Activated T-cell treated with anti-CD3 and anti-CD28 coated beads for 48 hours (primary cell): ENCODE measurements at regions not wholly inside any gene's neighbourhood (a gene's known extent, or its start where the extent isn't known, plus 50 kb on each side); places are given as distances from the start of the nearest gene placed in this dataset.
"Not testable (repeated sequence)": the region's sequence is repeated elsewhere in the genome, so short reads cannot be mapped to it uniquely, and the experiment has no call there.

Experiments used
- DNase-seq: peaks from one replicate; pipeline ENCODE4 v3.0.0-alpha.2; 2020; ENCODE audit warnings: low read depth

DNA sequence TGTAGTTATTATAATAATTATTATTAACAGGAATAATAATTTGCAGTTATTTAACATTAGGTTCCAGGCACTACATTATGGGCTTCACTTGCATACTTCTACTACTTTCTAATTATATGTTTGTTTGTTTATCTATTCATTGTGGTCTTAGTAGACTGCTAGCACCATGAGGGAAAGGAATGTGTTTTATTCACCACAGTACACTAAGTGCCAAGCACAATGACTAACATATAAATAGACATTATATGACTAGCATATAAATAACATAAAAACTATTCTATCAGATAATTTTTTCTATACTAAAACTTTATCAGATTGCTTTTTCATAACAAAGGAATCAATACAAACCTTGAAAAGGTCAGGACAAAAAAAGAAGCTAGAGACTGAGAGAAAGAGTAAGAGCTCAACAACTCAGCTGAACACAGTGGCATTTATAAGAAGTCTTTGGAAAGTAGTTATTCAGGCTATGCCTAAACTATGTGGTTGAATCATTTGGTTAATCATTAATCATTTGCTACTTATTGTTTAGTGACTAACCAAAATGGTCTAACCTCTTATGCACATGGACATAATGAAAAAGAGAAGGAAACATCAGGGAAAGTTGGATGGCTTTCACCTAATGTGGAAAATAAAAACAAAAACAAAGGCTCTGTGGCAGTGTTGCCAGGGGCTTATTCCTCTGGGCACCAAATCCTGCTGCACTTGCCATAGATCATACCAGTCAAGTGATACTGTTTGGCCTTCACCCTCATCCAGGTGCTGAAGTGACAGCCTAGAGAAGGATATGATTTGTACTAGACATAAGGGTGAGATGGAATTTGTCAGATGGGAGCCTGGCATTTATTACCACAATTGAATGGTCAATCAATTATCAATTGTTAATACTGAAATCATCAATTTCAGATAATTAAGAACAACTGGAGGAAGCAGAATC lies 174.9 kb downstream of the ETAA1 start:
- no peak for DNase-seq

DNA sequence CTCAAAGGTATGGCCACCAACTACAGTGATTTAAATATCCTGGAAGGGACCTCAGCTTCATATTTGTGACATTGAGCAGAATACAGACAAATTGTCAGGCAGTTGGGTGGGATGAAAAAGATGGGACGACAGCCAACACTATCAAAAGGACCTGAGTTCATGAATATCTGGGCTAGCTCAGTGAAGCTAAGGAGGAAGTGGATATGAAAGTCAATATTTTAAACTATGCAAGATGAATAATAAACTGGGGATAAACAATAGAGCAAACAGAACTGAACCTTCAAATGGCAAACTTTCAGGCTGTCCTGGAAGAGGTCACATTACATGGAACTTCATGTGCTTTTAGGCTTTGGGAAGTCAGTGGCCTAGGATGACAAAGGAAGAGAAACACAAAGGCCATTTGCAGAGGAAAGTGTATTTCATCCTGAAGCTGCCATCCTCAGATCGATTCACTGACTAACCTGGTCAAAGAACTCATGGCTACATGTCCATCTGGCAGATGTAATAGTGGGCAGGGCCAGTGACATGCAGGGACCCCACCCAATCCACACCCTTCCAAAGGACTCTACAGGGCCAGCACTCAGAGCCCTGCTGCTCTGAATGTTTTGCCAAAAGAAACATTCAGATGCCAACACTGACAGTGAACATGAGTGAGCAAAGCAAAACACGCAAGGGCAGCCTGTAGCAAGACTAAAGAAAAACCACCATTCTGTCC lies 175.7 kb downstream of the ETAA1 start:
- no peak for DNase-seq

DNA sequence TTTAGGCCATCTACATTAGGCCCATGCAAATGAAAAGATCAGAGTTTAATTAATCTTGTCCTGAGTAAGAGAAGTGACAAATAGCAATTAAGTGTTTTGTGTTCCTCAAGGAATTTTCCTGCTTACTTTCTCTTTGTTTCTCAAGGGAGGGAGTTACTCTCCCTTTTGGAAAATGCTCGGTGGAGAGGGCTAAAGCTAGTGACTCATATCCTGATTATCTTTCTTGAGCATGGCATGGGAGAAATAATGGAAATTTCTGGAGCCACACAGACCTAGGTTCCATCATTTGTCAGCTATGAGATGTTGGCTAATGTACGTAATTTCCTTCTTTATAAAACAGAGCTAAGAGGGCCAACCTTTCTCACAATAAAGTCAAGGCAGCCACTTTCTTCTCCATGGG lies 177.1 kb downstream of the ETAA1 start:
- no peak for DNase-seq

DNA sequence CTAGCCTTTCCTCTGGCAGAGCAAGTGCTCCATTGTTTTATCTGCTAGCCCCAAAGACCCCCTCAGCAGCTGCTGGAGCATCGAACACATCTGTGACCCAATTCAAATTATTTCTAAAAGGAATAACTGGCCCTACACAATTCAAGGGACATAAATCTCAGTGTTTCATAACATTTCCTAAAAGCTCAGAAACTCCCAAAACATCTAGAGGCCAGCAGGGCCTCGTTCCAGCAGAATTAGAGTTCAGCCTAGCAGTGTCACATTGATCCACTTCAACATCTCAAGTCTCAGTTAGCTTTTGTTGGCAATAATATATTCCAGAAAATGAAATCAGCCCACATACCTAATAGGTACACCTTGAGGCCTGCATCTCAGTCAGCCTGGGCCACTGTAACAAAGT lies 179.1 kb downstream of the ETAA1 start:
- no peak for DNase-seq

DNA sequence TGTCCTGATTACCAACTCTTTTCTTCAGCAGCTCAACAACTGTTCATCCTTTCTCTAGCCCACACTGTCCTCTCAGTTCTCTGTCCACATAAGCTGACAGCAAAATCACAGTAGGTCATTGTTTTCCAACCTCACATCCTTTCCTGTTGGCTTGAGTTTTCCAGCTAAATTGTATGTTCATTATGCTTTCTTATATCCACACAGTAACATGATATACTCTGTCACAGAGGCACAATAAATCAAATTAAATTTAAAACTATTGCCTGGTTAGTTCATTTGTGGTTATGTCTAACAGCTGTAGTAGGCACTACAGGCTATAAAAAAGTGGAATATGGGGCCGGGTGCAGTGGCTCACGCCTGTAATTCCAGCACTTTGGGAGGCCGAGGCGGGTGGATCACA lies 179.9 kb downstream of the ETAA1 start:
- DNase-seq = no peak

DNA sequence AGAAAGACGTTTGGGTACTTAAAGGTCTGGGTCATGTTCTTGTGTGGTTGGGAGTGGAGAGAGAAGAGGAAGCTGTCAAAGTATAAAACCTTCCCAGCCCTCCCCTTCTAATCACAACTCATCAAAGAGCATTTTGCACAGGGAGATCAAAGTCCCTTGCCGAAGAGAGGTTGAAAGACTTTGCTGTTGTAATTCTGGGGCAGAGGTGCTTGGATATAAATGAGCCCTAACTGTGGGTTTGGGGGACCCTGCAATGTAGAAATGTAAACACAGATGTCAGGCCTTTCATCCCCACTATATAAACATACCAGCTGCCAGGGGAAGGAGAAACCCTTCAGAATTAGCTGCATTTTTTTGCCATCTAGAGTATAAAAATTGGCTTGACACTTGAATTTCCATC lies 182.1 kb downstream of the ETAA1 start:
- DNase-seq = no peak

DNA sequence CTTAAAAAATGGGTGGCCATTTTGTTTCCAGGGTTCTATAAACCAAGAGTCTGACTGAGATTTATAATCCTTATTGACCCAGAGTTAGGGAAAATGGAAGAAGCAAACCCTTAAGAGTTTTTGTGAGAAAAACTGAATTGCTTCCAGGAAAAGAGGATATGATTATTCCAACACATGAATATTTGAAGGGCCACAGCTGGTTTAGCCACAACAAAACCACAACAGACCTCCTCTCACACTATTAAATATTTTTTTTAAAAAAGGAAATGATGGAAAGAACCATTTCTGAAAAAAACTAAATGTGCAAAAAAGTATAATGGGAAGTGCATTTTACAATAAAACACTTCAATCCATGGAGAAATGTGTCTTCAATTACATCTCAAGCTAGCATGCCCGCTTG lies 182.7 kb downstream of the ETAA1 start:
- DNase-seq = no peak

DNA sequence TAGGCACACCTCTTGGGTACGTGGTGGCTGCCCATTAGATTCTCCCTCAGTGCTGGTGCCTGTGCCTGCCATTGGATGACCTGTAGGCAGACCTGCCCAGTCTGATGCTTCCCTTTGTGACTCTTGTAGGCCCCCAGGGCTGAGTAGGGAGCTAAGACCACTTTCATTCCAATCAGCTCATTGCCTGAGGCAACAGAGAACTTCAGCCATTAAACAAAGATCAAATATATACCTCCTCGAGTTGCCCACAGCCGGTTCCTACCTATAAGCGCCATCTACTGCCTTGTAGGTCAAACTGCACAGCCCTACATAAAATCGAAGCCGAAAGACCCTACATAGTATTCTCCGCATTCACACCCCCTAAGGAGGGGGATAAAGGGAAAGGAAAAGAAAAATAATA lies 184.6 kb downstream of the ETAA1 start:
- DNase-seq = no peak

DNA sequence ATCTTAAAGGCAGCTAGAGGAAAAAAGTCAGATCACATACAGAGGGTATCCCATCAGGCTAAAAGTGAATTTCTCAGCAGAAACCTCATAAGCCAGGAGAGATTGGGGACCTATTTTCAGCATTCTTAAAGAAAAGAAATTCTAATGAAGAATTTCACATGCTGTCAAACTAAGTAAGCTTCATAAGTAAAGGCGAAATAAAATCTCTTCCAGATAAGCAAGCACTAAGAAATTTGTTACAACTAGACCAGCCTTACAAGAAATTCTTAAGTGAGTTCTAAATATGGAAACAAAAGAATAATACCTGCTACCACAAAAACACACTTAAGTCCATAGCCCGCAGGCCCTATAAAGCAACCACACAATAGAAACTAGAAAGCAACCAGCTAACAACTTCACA lies 186.1 kb downstream of the ETAA1 start:
- DNase-seq = no peak

DNA sequence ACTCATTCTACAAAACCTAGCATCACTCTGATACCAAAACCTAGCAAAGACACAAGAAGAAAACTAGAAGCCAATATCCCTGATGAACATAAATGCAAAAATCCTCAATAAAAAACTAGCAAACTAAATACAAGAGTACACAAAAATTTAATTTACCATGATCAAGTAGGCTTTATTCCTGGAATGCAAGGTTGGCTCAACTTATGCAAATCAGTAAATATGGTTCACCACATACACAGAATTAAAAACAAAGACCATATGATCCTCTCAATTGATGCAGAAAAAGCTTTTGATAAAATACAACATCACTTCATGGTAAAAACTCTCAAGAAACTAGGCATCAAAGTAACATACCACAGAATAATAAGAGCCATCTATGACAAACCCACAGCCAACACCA lies 188.3 kb downstream of the ETAA1 start:
- DNase-seq = no peak

DNA sequence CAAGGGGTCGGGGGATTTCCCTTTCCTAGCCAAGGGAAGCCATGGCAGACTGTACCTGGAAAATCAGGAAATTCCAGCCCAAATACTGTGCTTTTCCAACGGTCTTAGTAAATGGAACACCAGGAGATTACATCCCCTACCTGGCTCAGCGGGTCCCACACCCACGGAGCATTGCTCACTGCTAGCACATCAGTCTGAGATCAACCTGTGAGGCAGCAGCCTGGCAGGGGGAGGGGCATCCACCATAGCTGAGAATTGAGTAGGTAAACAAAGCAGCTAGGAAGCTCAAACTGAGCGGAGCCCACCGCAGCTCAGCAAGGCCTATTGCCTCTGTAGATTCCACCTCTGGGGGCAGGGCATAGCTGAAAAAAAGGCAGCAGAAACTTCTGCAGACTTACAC lies 192.0 kb downstream of the ETAA1 start:
- DNase-seq = not testable (repeated sequence)

DNA sequence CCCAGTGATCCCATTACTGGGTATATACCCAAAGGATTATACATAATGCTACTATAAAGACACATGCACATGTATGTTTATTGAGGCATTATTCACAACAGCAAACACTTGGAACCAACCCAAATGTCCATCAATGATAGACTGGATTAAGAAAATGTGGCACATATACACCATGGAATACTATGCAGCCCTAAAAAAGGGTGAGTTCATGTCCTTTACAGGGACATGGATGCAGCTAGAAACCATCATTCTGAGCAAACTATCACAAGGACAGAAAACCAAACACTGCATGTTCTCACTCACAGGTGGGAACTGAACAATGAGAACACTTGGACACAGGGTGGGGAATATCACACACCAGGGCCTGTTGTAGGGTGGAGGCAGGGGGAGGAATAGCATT lies 197.4 kb downstream of the ETAA1 start:
- DNase-seq = not testable (repeated sequence)

DNA sequence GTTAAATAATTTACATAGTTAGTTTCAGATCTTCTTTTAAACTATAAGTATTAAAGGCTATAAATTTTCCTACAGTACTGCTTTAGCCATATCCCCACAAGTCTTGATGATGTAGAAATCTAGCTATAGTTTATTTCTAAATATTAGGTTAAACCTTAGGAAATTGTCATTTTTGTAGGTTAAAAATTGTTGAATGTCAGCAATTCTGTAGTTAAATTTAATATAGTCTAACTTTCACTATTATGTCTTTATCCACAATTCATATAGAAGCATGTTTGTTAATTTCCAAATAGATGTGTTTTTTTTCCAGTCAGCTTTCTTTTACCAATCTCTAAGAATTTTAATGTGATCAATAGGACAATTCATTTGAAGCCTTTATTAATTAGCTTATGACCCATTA lies 199.7 kb downstream of the ETAA1 start:
- DNase-seq = no peak

DNA sequence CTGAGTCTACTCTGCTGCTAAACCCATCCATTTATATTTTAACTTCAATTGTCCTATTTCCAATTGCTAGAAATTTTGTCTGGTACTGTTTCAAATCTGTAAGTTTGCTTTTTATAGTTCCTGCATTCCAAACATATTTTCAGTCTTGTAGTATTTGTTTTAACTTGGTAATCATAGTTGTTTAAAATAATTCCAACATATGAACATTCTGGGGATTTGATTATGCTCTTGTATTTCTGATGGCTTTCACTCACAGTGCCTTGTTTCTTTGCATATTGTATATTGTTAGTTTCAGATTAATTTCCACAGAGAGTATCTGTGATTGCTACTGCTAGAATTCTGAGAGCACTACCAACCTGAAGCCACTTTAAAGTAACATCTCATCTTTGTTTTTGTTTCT lies 202.4 kb downstream of the ETAA1 start:
- no peak for DNase-seq

DNA sequence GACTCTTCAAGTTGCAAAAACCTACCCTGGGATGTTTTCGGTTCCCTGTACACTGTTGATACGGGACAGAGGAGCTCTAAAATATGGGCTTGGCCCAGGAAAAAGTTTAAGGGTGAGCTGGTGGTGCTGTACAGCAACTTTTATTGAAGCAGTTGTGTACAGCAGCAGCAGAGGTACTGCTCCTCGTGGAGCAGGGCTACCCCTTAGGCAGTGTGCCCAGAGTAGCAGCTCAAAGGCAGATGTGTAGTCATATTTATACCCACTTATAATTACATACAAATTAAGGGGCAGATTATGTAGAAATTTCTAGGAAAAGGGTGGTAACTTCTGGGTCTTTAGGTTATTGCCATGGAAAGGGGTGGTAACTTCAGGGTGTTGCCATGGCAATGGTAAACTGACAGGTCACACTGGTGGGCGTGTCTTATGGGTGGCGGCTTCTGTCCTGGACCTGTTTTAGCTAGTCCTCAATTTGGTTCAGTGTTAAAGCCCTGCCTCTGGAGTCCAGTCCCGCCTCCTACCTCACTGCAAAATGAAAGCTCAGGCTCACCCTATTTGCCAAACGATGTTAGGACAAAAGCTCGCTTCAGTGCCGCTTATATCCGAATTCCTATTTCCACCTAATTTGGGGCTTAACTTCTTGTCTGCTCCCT lies 203.2 kb downstream of the ETAA1 start:
- no peak for DNase-seq

DNA sequence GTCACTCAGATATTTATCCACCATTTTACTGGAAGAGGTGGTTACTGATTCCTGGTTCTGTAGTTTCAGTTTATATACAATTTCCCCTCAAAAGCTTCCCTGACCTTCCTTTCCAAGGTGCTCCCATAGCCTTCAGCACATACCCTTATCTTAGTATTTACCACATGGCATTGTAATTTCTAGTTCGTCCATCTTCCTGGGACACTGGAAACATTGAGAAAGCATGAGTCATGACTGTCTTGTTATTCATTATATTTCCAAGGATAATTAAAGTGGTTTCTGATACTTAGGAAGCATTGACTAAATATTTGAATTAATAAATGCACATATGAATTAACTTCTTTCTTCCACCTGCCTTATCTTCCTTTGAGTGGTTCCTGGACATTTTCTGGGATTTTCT lies 203.8 kb downstream of the ETAA1 start:
- DNase-seq = no peak

DNA sequence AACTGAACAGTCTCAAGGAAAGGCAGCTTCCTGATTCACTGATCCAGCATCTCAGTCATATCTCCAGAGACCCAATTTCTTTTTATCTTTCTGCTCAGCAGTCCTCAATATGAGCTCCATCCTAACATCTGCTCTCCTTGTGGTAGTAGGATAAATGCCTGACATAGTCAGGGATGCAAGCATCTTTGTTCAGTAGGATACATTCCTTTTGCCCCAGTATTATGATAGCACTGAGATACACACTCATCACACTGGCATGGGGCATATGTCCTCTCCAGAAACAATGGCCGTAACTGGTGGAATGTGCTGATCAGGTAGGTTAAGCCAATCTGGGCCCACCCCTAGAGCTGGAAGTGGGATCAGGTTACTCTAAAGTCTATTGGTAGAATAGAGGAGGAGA lies 207.2 kb downstream of the ETAA1 start:
- DNase-seq = no peak

DNA sequence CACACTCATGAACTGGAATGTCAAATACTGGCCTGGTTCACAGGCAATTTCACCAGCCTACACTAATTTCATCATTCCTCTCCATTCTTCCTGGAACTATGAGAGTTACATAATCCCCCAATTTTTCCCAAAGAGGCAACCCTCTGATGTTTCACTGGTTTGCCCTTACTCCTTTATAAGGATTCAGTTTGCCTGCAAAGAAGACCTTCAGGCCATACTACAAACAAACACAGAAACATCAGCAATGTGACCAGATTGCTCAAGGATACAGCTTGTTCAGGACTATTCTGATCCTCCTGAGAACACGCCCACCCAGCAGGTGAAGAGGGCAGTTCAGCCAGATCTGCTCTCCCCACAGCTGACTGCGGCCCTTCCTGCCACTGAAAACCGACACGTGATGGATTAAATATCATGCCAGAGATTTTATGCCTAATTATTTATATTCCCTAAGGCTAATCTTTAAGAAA lies 215.5 kb downstream of the ETAA1 start:
- DNase-seq = no peak

DNA sequence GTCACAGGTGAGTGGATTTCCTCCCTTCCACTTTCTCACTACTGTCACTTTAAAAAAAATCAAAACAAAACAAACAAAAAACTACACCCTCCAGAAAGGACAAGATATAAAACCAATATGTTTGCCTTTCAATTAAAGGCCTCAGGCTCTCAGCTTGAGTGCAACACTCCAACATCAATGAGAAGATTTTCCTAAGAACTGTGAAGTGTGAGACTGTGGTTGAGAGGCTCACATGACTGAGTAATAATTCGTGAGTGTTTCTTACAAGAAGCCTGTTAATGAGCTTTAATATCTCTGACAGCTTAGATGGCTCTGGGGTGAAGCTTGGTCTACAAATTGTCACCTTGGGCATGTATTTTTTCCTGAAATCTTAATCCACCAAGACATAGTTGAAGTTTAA lies 216.1 kb downstream of the ETAA1 start:
- DNase-seq = no peak

DNA sequence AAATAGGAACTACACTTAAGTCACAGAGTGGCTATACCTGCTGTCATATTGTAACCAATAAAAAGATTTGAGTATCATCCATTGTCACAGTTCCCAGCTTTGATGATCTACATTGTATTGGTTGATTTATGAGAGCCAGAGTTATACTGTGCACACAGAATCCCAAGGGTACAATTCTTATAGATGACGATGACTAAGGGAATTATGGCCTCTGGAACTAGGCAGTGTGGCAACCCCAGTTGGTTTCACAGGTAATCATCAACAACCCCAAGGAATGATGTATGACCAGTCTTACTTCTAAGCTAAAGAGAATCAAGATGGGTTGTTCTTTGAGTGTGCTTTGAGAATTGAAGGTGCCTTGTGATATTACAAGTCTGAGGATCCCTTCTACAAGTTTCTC lies 217.3 kb downstream of the ETAA1 start:
- no peak for DNase-seq

DNA sequence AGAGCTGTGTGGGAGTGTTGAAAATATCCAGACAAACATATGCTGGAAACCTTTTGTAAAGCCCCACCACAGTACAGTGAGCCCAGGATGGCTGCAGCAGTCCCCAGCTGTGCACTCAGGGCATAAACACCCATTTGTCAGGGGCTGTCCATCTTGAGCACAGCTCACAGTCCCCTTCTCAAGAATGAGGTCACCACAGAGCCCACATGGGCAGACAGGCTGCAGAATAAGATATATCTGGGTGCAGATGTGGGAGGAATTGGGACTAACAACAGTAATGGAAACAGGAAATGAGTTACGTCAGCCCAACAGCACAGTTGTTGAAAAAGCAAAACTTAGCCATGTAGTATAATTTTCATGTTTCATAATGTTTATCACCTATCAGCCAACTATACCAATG lies 219.6 kb downstream of the ETAA1 start:
- no peak for DNase-seq

DNA sequence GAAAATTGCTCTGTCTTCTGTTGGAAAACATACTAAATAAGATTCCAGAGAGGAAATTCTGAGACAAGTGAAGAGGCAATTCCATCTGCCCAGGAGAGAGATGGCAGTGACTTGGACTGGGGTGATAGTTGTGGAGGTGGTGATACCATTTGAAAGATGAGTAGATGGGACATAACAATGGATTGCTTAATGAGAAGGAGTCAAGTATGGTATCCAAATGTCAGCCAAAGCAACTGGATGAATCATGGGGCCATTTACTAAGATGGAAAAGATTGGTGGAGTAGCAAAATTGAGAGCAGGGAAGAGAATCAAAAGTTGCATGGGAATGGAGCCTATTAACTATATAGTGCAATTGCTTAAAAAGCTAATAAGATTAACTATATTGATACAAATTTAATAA lies 222.1 kb downstream of the ETAA1 start:
- DNase-seq = no peak

DNA sequence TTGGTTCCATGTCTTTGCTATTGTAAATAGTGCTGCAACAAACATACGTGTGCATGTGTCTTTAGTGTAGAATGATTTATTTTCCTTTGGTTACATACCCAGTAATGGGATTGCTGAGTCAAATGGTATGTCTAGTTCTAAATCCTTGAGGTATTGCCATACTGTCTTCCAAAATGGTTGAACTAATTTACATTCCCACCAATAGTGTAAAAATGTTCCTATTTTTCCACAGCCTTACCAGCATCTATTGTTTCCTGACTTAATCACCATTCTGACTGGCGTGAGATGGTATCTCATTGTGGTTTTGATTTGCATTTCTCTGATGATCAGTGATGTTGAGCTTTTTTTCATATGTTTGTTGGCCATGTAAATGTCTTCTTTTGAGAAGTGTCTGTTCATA lies 226.6 kb downstream of the ETAA1 start:
- not testable (repeated sequence) for DNase-seq
